ENCODE measurements at regions not wholly inside any gene's neighbourhood (a gene's known extent, or its start where the extent isn't known, plus 50 kb on each side); places are given as distances from the start of the nearest gene placed in this dataset.

GRCh38 chr11:80625563-80625962, 1184.7 kb upstream of the TENM4 start:
- DNase-seq, result no peak

GRCh38 chr11:80621871-80622270, 1181.0 kb upstream of the TENM4 start:
- DNase-seq, result no peak

GRCh38 chr11:80620867-80621266, 1180.0 kb upstream of the TENM4 start:
- DNase-seq, result no peak

- DNase-seq, result no peak
Measured at GRCh38 chr11:80617156-80617555, 1176.3 kb upstream of the TENM4 start.

- no peak for DNase-seq
Measured at GRCh38 chr11:80616070-80616800, 1175.4 kb upstream of the TENM4 start.

GRCh38 chr11:80613655-80614054, 1172.8 kb upstream of the TENM4 start:
- no peak for DNase-seq

- no peak for DNase-seq
Measured at GRCh38 chr11:80610516-80610915, 1169.7 kb upstream of the TENM4 start.

- DNase-seq, result no peak
Measured at GRCh38 chr11:80603472-80603871, 1162.6 kb upstream of the TENM4 start.

GRCh38 chr11:80598905-80599304, 1158.1 kb upstream of the TENM4 start:
- no peak for DNase-seq

GRCh38 chr11:80596291-80596810, 1155.5 kb upstream of the TENM4 start:
- no peak for DNase-seq

- DNase-seq, result no peak
Measured at GRCh38 chr11:80595011-80595410, 1154.2 kb upstream of the TENM4 start.

GRCh38 chr11:80593648-80594374, 1153.0 kb upstream of the TENM4 start:
- no peak for DNase-seq

- no peak for DNase-seq
Measured at GRCh38 chr11:80592546-80592945, 1151.7 kb upstream of the TENM4 start.

- no peak for DNase-seq
Measured at GRCh38 chr11:80587906-80588305, 1147.1 kb upstream of the TENM4 start.

GRCh38 chr11:80586464-80586863, 1145.6 kb upstream of the TENM4 start:
- no peak for DNase-seq

GRCh38 chr11:80584661-80585060, 1143.8 kb upstream of the TENM4 start:
- DNase-seq, result no peak

- no peak for DNase-seq
Measured at GRCh38 chr11:80569832-80570231, 1129.0 kb upstream of the TENM4 start.

GRCh38 chr11:80565231-80565630, 1124.4 kb upstream of the TENM4 start:
- DNase-seq, result no peak

- no peak for DNase-seq
Measured at GRCh38 chr11:80562523-80563125, 1121.8 kb upstream of the TENM4 start.

- DNase-seq, result no peak
Measured at GRCh38 chr11:80559942-80560341, 1119.1 kb upstream of the TENM4 start.

GRCh38 chr11:80553565-80553964, 1112.7 kb upstream of the TENM4 start:
- DNase-seq, result no peak

- DNase-seq, result no peak
Measured at GRCh38 chr11:80542704-80543103, 1101.9 kb upstream of the TENM4 start.

GRCh38 chr11:80538040-80538439, 1097.2 kb upstream of the TENM4 start:
- DNase-seq, result no peak

GRCh38 chr11:80533463-80533862, 1092.6 kb upstream of the TENM4 start:
- DNase-seq, result no peak
